HG03280 (cell line): ENCODE measurements at regions not wholly inside any gene's neighbourhood (a gene's known extent, or its start where the extent isn't known, plus 50 kb on each side); places are given as distances from the start of the nearest gene placed in this dataset.

ENCODE experiments used
- ATAC-seq: cut with Tn5 transposase; IDR thresholded peaks from one replicate; pipeline ENCODE4 v1.9.1; 2021; ENCODE audit warnings: mild to moderate bottlenecking, moderate library complexity; ENCODE audit not compliant: unreplicated experiment

DNA sequence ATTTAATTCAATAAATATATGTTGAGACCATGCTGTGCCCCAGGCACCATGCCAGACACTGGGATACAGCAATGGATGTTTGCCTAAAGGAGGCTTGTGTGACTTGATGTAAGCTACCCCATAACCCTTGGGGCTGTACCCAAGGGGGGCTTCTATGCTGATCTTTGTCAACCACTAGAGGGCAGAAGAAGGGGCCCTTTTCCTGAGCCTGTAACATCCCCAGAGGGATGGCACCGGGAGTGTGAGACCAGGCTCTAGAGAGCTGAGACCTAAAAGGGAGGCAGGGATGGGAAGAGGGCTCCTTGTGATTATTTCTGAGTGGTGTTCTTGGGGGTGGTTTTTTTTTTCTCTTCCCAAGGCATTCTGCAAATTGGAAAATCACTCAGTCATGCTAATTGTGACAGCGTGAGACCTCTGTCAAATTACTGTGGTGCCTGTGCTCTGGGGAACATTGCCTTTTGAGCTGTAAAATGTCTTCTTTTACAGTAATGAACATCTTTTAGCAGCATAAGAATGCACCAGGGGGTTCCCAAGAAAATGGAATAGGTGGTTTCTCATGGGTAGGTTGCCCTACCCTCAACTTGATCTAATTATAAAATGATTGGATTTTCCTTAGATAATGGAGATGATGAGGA, 138.7 kb upstream of the SLC24A3 start:
- ATAC-seq: no peak

DNA sequence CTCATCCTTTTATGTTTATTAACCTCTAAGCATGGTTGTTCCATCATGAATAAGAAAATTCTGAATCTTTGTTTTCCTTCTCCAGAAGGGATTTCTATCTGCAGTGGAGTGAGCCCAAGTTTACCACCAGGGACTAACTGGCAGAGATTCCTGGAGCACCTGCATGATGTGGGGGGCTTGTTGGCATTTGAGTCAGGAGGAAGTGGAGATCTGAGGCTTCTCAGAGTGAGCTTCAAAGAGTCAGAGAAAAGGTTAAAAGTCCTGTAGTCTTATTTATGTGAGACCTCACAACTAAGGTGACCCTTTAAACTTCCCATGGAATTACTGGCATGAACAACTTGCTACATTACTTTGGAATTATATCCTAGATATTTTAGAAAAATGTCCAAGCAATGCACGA, 138.1 kb upstream of the SLC24A3 start:
- ATAC-seq: no peak

DNA sequence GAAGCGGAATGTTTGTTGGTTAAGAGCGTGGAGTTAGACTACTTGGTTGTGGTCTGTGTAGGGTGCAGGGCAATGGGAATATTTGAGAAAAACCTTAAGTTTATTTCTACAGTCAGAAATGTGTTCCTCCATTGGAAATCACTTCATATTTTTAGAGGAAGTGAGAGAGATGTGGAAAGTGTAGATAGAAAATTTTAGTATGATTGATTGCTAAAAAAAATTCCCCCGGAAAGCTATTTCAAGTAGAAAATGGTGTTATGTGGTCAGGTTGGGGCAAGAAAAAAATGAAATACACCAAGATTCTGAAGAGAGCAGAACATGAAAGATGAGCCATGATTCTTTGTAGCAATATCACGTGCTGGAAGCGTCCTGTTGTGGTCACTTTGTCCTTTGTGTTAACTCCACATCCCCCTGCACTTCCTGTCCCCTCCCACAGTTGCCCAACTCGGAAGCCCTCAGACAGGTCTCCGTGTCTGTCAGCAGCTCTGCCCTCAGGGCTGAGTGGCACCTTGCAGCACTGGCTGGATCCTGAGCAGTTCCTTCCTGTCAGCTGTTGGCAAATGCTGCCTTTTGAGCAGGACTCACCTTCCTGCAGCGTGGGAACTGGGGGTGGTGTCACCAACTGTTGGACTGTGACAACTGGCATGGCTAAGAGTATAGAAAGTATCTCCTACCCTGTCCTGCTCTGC, 137.5 kb upstream of the SLC24A3 start:
- ATAC-seq: no peak

DNA sequence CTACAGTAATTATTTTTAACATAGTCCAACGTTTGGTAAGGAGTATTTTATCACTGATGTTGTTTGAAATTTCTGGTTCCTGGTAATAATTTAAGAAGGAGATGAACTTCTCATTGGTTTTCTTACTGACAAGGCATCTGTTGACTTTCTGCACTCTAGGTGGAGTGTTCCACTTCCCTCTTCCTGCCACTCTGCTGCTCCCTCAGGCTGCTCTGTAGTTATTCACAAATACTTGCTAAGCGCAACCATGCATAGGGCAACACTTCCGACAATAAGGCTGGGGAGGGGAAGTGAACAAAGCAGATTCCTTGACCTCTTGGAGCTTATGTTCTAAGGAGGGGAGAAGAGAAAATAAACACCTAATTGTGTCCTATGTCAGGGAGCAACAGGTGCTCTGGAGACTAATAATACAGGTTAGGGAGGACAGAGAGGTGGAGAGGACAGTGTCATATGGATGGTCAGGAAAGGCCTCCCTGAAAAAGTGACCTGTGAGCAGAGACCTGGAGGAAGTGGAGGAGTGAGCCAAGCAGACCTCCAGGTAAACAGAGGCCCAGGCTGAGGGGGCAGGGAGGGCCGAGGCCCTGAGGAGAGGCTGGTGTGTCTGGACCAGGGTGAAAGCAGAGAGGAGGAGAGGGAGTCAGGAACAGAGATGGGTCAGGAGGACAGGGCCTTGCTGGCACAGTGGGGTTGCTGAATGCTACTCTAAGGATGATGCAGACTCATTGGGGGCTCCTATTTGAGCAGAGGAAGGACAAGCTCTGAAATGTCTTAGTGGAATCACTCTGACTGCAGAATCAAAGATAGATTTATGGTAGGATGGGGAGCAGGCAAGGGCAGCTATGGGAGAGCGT, 134.8 kb upstream of the SLC24A3 start:
- no peak for ATAC-seq

DNA sequence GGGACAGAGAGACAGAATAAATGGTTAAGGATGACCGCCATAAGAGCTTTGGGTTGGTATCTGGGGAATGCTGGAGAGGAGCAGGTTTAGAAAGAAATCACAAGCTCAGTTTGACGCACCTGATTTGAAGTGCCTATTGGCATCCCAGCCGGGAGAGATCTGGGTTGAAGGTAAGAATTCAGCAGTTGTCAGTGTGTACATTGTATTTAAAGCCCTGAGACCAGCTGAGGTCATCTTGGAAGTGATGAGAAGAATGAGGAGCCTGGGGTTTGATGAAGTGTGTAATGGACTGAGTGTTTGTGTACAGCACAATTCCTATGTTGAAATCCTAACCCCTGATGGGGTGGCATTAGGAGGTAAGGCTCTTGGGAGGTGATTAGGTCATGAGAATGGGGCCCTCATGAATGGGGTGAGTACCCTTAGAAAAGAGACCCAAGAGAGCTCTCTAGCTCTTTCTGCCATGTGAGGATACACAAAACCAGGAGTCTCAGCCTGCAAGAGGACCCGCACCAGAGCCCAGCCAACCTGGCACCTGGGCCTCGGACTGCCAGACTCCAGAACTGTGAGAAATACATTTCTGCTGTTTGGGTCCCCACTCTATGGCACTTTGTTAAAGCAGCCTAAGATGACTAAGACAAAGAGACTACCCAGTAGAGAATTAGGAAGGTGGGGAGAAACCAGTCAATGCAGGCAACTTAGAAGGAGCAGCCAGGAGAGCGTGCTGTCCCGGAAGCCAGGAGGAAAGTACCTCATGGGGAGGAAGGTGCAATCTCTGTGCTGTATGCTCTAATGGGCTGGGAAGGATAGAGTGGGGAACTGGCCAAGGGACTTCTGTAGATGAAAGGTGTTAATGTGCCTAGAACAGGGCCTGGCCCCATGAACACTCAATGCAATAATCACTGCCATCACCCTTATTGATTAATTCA, 133.7 kb upstream of the SLC24A3 start:
- ATAC-seq: no peak

DNA sequence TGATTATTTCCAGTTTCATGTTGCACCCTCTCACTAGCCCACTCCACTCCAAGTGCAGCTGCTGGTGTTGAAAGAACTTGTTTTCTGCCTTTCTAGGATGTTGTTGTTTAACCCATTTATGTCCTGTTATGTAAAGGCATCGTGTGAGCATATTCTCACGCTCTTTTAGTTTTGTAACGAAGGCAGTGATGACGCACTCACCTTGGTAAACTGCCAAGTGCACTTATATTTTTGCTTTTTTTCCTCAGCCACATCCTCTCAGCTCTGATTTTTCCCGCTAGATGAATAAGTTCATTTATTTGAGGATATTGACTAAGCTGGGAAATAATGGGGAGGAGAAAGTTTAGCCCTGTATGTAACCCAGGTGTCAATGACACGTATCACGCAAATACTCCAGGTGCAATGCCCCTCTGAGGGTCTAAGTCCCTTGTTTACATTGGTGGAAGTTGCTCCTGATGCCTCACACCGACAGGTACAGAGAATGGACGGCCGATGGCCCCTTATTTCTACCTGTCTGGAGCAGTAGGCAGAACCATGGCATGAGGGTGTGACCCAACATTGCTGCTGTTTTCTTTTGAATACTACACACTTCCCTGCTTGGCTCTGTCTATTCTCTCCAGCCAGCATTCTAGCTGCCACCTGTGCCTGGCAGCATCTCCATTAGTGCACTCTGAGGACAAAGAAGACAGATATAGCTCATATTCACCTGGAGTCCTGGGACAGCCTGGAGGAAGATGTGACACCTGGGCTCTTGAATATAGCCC, 132.7 kb upstream of the SLC24A3 start:
- no peak for ATAC-seq

DNA sequence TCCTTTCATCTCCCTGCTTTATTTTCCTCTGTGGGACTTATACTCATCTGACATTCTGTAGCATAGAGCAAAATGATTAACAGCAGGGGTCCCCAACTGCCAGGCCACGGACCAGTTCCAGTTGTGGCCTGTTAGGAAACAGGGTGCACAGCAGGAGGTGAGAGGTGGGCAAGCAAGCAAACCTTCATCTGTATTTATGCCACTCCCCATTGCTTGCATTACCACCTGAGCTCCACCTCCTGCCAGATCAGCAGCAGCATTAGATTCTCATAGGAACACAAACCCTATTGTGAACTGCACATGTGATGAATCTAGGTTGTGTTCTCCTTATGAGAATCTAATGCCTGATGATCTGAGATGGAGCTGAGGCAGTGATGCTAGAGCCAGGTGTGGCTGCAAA, 130.5 kb upstream of the SLC24A3 start:
- no peak for ATAC-seq

DNA sequence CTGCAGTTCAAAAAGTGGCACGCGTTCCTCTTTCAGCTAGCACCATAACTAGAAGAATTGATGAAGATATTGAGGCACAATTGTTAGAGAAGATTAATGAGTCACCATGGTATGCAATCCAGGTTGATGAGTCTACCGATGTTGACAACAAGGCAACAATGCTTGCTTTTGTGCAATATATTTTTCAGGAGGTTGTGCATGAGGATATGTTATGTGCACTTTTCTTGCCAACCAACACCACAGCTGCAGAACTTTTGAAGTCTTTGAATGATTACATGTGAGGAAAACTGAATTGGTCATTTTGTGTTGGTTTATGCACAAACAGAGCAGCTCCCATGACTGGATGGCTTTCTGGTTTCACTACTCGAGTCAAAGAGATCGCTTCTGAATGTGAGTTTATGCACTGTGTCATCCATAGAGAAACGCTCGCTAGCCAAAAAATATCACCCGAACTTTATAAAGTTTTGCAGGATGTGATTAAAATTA, 129.3 kb upstream of the SLC24A3 start:
- no peak for ATAC-seq

DNA sequence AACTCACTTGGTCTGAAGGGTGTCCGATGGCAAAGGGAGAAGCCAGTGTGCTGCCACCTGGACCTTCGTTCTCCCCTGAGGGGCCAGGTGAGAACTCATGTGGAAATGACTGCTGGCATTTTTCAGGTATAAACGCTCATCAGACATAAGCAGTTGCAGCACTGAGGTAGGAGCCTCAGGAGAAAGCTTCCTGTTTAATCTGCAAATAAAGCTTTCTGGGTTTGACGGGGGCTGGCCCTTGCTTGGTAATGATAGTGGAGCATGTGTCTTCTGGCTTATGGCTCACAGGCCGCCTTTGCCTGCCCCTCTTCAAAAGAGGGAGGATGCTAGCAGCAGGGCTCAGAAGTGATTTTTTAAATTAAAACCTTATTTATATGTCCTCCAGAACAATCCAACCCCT, 122.1 kb upstream of the SLC24A3 start:
- no peak for ATAC-seq

DNA sequence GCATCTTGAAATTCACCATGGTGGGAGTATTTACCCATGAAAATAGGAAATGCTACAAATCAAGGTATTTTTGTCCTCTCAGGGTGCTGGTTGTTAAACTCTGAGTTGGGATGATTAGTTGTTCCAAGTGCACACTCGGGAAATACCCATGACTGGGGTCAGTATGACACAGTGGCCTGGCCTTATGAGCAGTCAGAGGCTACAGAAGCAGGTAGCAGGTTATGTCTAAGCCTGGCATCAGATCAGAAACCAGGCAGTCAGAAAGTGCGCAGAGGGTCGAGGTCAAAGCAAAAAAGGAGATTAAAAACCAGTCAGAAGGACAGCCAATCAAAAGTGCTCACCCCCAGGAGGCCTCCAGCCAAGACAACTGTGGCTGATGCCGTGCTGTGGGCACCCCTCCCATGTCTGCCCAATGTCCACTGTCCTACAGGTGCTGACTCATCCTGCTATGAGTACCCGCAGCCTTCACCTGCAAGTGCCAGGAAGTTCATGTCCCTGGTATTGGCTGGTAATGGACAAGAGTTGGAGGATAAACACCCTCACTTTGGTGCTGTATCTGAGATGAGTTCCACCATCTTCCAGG, 117.4 kb upstream of the SLC24A3 start:
- no peak for ATAC-seq

DNA sequence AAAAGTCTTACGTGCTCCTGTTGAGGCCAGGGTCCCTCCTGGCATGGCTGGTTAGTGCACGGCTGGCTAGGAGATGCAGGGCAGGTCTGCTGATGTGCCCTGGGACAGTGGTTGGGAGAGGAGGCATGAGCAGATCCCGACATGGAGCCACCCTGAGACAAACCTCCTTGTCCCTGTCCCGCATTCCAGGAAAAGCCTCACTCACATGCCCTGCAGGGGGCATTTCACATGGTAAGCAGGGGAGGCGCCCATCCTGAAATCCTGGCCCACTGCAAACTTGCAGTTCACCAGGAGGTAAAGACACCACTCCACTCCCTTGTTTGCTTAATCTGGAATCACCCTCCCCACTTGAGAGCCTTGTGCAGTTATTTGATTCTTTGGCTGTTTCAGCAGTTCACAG, 116.7 kb upstream of the SLC24A3 start:
- ATAC-seq: no peak

DNA sequence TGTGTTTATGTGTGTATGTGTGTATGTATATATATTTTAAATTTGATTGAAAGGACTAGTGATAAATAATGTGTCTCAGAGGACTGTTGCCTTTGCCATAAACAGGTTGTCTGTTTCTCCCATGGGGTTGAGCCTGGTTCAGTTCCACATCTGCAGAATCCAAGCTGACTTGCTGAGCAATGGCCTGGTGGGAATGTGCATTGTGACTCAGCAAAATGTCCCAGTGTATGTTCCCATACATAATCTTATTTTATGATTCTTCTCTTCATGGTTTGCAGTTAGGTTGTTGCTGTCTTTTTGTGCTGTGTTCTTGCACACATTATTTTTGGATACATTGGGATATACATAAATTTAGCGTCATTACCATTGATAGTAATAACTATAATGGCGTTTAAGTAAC, 115.6 kb upstream of the SLC24A3 start:
- ATAC-seq: no peak

DNA sequence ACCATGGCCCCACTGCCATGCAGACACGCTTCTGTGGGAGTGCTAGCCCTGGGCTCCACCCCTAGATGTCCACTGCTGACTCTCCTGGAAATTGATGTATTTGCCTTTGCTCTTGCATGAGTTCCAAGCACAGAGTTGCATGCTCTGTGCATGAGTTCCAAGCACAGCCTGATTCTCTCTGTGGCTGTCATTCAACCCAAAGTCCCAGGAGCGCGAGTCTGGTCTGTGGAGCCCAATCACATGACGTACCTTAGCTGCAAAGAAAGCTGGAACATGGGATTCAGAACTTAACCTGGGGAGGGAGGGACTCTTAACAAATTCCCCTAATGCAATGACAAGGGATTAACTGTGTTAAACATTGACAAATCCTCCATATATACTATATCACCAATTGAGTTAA, 114.3 kb upstream of the SLC24A3 start:
- no peak for ATAC-seq

DNA sequence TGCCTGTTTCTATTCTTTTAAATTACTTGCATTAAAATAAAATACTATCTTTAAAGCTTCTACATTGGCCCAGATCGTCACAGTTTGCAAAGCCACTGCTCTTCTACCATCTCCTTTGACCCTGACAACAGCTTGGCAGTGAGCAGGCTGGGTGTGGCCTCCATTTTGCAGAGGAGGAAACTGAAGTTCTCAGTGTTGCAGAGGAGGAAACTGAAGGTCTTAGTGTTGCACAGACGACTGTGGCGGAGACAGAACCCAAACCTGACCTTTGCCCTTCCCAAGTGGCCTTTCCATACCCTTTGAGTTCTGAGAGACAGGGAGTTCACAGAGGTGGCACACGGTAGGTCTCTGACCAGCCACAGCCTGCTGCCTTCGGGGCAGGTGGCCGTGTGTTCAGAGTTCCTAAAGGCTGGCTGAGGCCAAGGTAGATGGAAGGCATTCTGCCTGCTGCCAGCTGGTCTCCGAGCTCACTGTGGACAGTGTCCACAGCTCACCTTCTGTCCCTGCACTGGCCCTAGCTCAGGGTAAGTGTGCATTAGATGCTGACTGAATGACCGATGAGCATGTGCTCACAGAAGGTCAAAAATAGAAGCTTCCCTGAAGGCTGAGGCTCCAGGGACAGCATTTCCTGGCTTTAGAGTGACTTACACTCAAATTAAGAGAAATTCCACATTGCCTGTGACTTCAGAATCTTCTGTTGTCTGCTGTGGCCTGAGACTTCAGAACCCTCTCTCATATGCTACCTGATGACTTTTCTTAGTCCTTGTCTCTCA, 113.5 kb upstream of the SLC24A3 start:
- ATAC-seq: no peak

DNA sequence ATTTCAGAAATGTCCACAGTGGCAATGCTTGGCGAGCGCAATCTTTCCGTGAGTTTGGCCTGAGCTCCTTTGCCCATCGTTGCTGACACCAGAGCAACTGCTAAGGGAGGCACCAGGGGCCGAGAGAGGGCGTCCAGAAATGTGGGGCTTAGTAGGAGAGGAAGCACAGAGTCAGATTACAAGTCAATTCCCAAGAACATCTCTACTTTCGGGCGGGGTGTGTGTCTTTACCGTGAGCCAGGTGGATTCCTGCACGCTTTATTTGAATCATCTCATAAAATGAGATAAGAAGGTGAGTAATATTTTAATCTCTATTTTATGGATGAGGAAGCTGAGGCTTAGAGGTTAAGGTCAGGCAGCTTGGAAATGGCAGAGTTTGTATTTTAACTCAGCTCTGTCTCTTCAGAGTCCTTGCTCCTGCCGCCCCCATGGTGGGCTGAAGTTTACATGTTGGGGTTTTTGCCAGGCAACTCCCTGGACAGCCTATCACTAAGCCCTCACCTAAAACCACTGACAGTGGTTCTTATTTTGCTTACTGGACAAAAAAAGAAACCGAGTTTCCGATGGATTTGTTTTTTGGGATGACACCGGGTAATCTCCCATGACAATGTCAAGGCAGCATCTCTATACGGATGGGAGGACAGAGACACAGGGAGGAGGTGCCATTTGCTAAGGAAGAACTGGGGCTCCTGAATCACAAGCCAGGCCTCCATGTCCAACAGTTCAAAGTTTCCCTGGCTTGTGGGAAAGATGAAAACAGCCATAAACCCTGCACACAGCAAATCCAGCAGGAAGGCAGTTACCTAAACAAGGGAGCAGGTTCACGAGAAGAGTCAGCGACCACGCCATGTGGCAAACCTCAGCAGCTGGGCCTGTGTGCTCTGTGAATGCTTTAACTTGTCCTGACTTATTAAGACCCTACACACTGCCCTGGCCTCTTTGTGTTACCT, 112.6 kb upstream of the SLC24A3 start:
- ATAC-seq: no peak

DNA sequence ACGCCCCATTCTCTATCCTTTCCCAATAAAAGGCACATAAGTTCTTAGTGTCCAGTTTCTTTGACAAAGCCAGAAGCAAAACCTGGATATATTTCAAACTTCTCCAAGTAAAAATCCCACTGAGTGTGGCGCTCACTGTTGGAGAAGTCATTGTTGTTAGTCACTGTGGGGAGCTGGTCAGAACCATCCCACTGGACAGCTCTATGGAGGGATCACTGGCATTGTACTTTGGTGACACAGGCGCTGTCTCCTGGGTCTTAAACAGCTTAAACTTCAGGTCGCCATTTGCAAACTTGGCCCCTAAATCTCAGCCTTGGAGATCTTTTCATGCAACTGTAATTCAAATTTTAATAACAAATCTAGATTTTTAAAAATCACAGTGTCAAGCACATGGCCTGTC, 111.5 kb upstream of the SLC24A3 start:
- ATAC-seq: no peak

DNA sequence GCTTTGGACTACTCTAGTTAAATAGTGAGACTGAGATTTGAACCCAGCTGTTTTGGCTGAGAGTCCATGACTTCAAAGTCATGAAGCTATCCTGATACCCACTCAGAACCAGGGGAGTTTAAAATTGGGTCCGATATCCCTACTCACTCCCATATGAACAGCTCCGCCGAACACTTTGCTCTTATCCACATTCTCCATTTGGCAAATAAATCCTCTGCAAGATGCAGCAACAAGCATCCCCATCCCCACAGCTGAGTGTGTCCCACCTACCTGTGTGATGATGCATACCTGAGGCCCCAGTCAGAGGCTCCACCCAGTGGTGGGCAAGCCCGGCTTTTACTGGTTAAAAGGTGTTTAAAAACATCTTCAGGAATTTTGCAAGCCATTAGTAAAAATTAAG, 108.3 kb upstream of the SLC24A3 start:
- no peak for ATAC-seq

DNA sequence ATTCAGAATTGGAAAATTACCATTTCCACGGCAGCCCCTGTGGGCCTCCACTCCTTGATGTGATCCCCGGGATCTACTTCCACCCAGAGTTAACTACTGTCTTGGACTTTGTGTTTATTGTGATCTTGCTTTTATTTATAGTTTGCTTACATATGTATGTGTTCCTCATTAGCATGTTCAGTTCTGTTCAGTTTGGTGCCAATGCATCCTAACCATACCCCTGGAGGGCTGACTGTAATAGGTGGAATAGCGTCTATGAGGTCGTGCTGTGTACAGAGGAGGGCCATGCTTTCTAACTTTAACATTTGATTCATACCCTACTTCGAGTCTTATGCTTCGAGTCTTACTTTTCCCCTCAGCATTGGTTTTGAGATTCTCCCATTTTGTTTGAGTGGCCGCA, 104.3 kb upstream of the SLC24A3 start:
- ATAC-seq: no peak
